H1 (cell line): ENCODE measurements at regions not wholly inside any gene's neighbourhood (a gene's known extent, or its start where the extent isn't known, plus 50 kb on each side); places are given as distances from the start of the nearest gene placed in this dataset.

Source experiments
- CTCF ChIA-PET: fragments of 300-600 bp; sonication (Branson Sonifier 250); formaldehyde crosslinking; loops from one replicate; lab custom pipeline; 2021; ENCODE audit not compliant: partially characterized antibody; lab: Charles Lee
- POLR2A ChIA-PET: fragments of 300-600 bp; sonication (Branson Sonifier 250); formaldehyde crosslinking; loops from one replicate; lab custom pipeline; 2021; ENCODE audit warnings: inconsistent platforms; ENCODE audit not compliant: partially characterized antibody; lab: Charles Lee
- DNase-seq, 2 experiments: peaks; one replicate each; pipeline versions ENCODE4 v3.0.0 to v3.0.0-alpha.2; 2010 to 2022; ENCODE audit warnings: low spot score in 2 of 2, low read depth in 1 of 2, mixed read lengths in 1 of 2
- FAIRE-seq: peaks from 2 replicates; lab custom pipeline; 2011; peaks lifted over from hg19 to GRCh38; lab: Jason Lieb, UNC
- H2AFZ ChIP-seq: 2 replicates; pipeline ENCODE4 v1.8.1; 2012; ENCODE audit warnings: low read length, inconsistent platforms
- H2AK5ac ChIP-seq: 2 replicates; pipeline ENCODE4 v1.6.1; 2013; ENCODE audit warnings: low read depth, low read length
- H2BK120ac ChIP-seq: replicated peaks from 2 replicates; pipeline ENCODE3; 2013; ENCODE audit warnings: low read depth, low read length, inconsistent platforms
- H2BK12ac ChIP-seq: 2 replicates; pipeline ENCODE4 v1.6.1; 2013; ENCODE audit warnings: low read depth, low read length
- H2BK15ac ChIP-seq: 2 replicates; pipeline ENCODE4 v1.6.1; 2013; ENCODE audit warnings: low read length
- H2BK20ac ChIP-seq: 2 replicates; pipeline ENCODE4 v1.6.1; 2013; ENCODE audit warnings: low read length
- H2BK5ac ChIP-seq: 2 replicates; pipeline ENCODE4 v1.6.1; 2013; ENCODE audit warnings: low read depth, low read length
- H3K14ac ChIP-seq: 2 replicates; pipeline ENCODE4 v1.6.1; 2013; ENCODE audit warnings: inconsistent platforms; ENCODE audit not compliant: insufficient read length
- H3K18ac ChIP-seq: 2 replicates; pipeline ENCODE4 v1.6.1; 2013; ENCODE audit warnings: low read length; ENCODE audit errors: extremely low read depth
- H3K23ac ChIP-seq: 2 replicates; pipeline ENCODE4 v1.6.1; 2013; ENCODE audit warnings: inconsistent platforms; ENCODE audit not compliant: insufficient read length
- H3K23me2 ChIP-seq: 2 replicates; pipeline ENCODE4 v1.6.1; 2013; ENCODE audit warnings: low read depth, low read length
- H3K27ac ChIP-seq: 2 replicates; pipeline ENCODE4 v1.6.1; 2011; ENCODE audit warnings: low read depth, low read length, inconsistent platforms
- H3K27me3 ChIP-seq, 4 experiments: replicated peaks in 1 of 4; 1 replicate in 1 of 4; 2 replicates in 3 of 4; pipeline versions ENCODE4 v1.6.1 to v1.8.1; 2011 to 2013; ENCODE audit warnings: low read length in 3 of 4, mild to moderate bottlenecking in 3 of 4, inconsistent platforms in 2 of 4, mixed read lengths in 2 of 4, moderate library complexity in 1 of 4; ENCODE audit not compliant: control insufficient read depth in 3 of 4, insufficient read depth in 3 of 4; ENCODE audit errors: extremely low read depth in 1 of 4
- H3K36me3 ChIP-seq, 4 experiments: 2 replicates each; pipeline versions ENCODE4 v1.6.1 to v1.8.1; 2011 to 2013; ENCODE audit warnings: mild to moderate bottlenecking in 4 of 4, low read length in 3 of 4, moderate library complexity in 2 of 4, control low read depth in 1 of 4, inconsistent platforms in 1 of 4; ENCODE audit not compliant: insufficient read depth in 4 of 4, control insufficient read depth in 2 of 4
- H3K4ac ChIP-seq: replicated peaks from 2 replicates; pipeline ENCODE3; 2013; ENCODE audit warnings: low read length, low read depth, mixed read lengths, inconsistent platforms; ENCODE audit not compliant: insufficient read length
- H3K4me1 ChIP-seq, 4 experiments: replicated peaks in 1 of 4; 1 replicate in 1 of 4; 2 replicates in 3 of 4; pipeline versions ENCODE4 v1.6.1 to v1.8.1; 2011 to 2013; ENCODE audit warnings: low read length in 3 of 4, inconsistent platforms in 2 of 4, mixed read lengths in 1 of 4; ENCODE audit not compliant: insufficient read depth in 4 of 4, control insufficient read depth in 3 of 4
- H3K4me2 ChIP-seq, 2 experiments: 2 replicates each; pipeline versions ENCODE4 v1.6.1 to v1.8.1; 2011 to 2013; ENCODE audit warnings: low read depth in 2 of 2, low read length in 2 of 2, control low read depth in 1 of 2, inconsistent platforms in 1 of 2, mild to moderate bottlenecking in 1 of 2; ENCODE audit not compliant: insufficient read depth in 1 of 2
- H3K4me3 ChIP-seq, 4 experiments: fragments of 200-600, 300-600 bp in 1 of 4; sonication (generic), shearing (Covaris generic), sonication (Bioruptor Twin) in 1 of 4; 2 replicates each; pipeline versions ENCODE4 v1.5.1 to v1.8.1; 2011 to 2016; ENCODE audit warnings: low read length in 4 of 4, low read depth in 3 of 4, control low read depth in 2 of 4, inconsistent platforms in 2 of 4, mild to moderate bottlenecking in 2 of 4, mixed read lengths in 1 of 4, moderate library complexity in 1 of 4; ENCODE audit not compliant: insufficient read depth in 2 of 4; ENCODE audit errors: extremely low read depth in 1 of 4
- H3K56ac ChIP-seq: replicated peaks from 2 replicates; pipeline ENCODE3; 2013; ENCODE audit warnings: low read depth, mild to moderate bottlenecking, mixed read lengths, low read length, inconsistent platforms; ENCODE audit not compliant: insufficient read length
- H3K79me1 ChIP-seq: 2 replicates; pipeline ENCODE4 v1.6.1; 2013; ENCODE audit warnings: low read depth, low read length, control low read depth
- H3K79me2 ChIP-seq, 2 experiments: 2 replicates each; pipeline versions ENCODE4 v1.6.1 to v1.8.1; 2012 to 2013; ENCODE audit warnings: low read length in 2 of 2, mild to moderate bottlenecking in 2 of 2, inconsistent platforms in 1 of 2; ENCODE audit not compliant: insufficient read depth in 2 of 2, control insufficient read depth in 1 of 2
- H3K9ac ChIP-seq, 4 experiments: replicated peaks in 1 of 4; 1 replicate in 1 of 4; 2 replicates in 3 of 4; pipeline versions ENCODE4 v1.6.1 to v1.8.1; 2011 to 2013; ENCODE audit warnings: low read depth in 3 of 4, low read length in 3 of 4, control low read depth in 2 of 4, mild to moderate bottlenecking in 2 of 4, moderate library complexity in 2 of 4, inconsistent platforms in 1 of 4; ENCODE audit errors: extremely low read depth in 1 of 4
- H3K9me3 ChIP-seq, 2 experiments: 2 replicates each; pipeline versions ENCODE4 v1.6.1 to v1.8.1; 2012 to 2013; ENCODE audit warnings: mild to moderate bottlenecking in 2 of 2, moderate library complexity in 2 of 2, control low read depth in 1 of 2, inconsistent platforms in 1 of 2, low read depth in 1 of 2, low read length in 1 of 2, mixed read lengths in 1 of 2; ENCODE audit not compliant: insufficient read depth in 2 of 2
- H4K20me1 ChIP-seq, 2 experiments: replicated peaks in 1 of 2; 2 replicates each; pipeline versions ENCODE3 to v1.8.1; 2011 to 2013; ENCODE audit warnings: inconsistent platforms in 2 of 2, low read length in 2 of 2, mild to moderate bottlenecking in 1 of 2; ENCODE audit not compliant: insufficient read depth in 2 of 2, control insufficient read depth in 1 of 2
- H4K5ac ChIP-seq: 2 replicates; pipeline ENCODE4 v1.6.1; 2013; ENCODE audit warnings: low read length, low read depth, mixed read lengths, inconsistent platforms; ENCODE audit not compliant: insufficient read length
- H4K8ac ChIP-seq: 2 replicates; pipeline ENCODE4 v1.8.0; 2013; ENCODE audit warnings: mild to moderate bottlenecking, moderate library complexity, low read length, inconsistent platforms; ENCODE audit not compliant: insufficient read depth; ENCODE audit errors: extremely low read depth
- H4K91ac ChIP-seq: replicated peaks from 2 replicates; pipeline ENCODE3; 2013; ENCODE audit warnings: low read length, mixed read lengths, inconsistent platforms; ENCODE audit not compliant: insufficient read length
- BACH1 ChIP-seq: IDR thresholded peaks from 2 replicates; pipeline ENCODE4 v1.6.1; 2012; ENCODE audit warnings: low read length, improper control_type of control experiment
- CHD2 ChIP-seq: IDR thresholded peaks from 2 replicates; pipeline ENCODE4 v1.6.1; 2012; ENCODE audit warnings: low read length, improper control_type of control experiment
- KDM4A ChIP-seq: IDR thresholded peaks from one replicate; pipeline ENCODE4 v1.7.1; 2012; ENCODE audit warnings: low read depth, mild to moderate bottlenecking, moderate library complexity, low read length, inconsistent platforms; ENCODE audit not compliant: severe bottlenecking
- SUZ12 ChIP-seq: fragments of 200-600 bp; sonication (generic); IDR thresholded peaks from 2 replicates; pipeline ENCODE4 v1.6.1; 2012; ENCODE audit warnings: mild to moderate bottlenecking, inconsistent platforms, low read length, moderate library complexity, mixed read lengths
- TEAD4 ChIP-seq: IDR thresholded peaks from 2 replicates; pipeline ENCODE4 v1.6.1; 2012; ENCODE audit warnings: low read depth, low read length, inconsistent platforms, mixed read lengths
- WGBS, 2 experiments: shearing (Covaris generic) in 1 of 2; methylation state at CpG; one replicate each; pipeline versions ENCODE4 v1.1.6 to v1.1.7; 2013 to 2015; ENCODE audit warnings: low lambda C conversion rate in 2 of 2, mixed read lengths in 2 of 2, inconsistent platforms in 1 of 2, low coverage in 1 of 2, missing lambda C conversion rate in 1 of 2; ENCODE audit not compliant: insufficient replicate concordance in 2 of 2, insufficient coverage in 1 of 2, insufficient read length in 1 of 2; ENCODE audit errors: extremely low coverage in 1 of 2, missing lambda C conversion rate in 1 of 2; 5-methylcytosine and 5-hydroxymethylcytosine counted together

GRCh38 chr2:163248376-163249253 lies 410.0 kb upstream of the KCNH7 start:
- no peak overlapping the region for H4K5ac ChIP-seq
- H3K9me3 ChIP-seq, result no peaks in the 10 kb centered on the region
- no peaks in the 10 kb centered on the region for H3K4me1 ChIP-seq
- no peak overlapping the region for H3K56ac ChIP-seq
- H3K9ac ChIP-seq, result no peak overlapping the region
- no peaks in the 10 kb centered on the region for H3K79me1 ChIP-seq
- 95% methylated on average over 5 of the region's 5 CpGs; no CpG with 5 or more reads in 1 of the 2 experiments for WGBS, 2 experiments
- no peak overlapping the region for H3K4me2 ChIP-seq
- FAIRE-seq (no peak), DNase-seq (no peak)
- TF ChIP-seq SUZ12 (no peak), BACH1 (no peak), KDM4A (no peak), TEAD4 (no peak), CHD2 (no peak)
- H3K18ac ChIP-seq, result no peak overlapping the region
- no peak overlapping the region for H2AK5ac ChIP-seq
- H2BK12ac ChIP-seq, result no peak overlapping the region
- no peak overlapping the region for H3K14ac ChIP-seq
- no peak overlapping the region for H3K4ac ChIP-seq
- H4K20me1 ChIP-seq, result no peaks in the 10 kb centered on the region
- H4K91ac ChIP-seq, result no peak overlapping the region
- no peak overlapping the region for H2BK15ac ChIP-seq
- no peak overlapping the region for H3K4me3 ChIP-seq
- CTCF ChIA-PET, result interaction anchor here (0.6 to 1.7 kb wide), 3 partner anchors 57 to 853 kb away, joined by 3 to 6 read pairs (median 3); no protein-coding TSS in a partner anchor
- no peak overlapping the region for H3K27ac ChIP-seq
- 0 out of 2 replicates have a peak overlapping the region, but pooled peaks have one; percentile 29 for H2BK20ac ChIP-seq
- no peaks in the 10 kb centered on the region for H3K79me2 ChIP-seq
- no peak overlapping the region for H2BK120ac ChIP-seq
- no peaks in the 10 kb centered on the region for H3K27me3 ChIP-seq
- H3K23me2 ChIP-seq, result no peaks in the 10 kb centered on the region
- H3K36me3 ChIP-seq, result no peaks in the 10 kb centered on the region; a peak in 1 of 8 replicates
- no peak overlapping the region for H3K23ac ChIP-seq
- no peak overlapping the region for H2BK5ac ChIP-seq
- 0 out of 2 replicates have a peak overlapping the region, but pooled peaks have one; percentile 3 for H2AFZ ChIP-seq
- no peak overlapping the region for H4K8ac ChIP-seq
- POLR2A ChIA-PET, result no interaction called here
